ENCODE measurements at regions not wholly inside any gene's neighbourhood (a gene's known extent, or its start where the extent isn't known, plus 50 kb on each side); places are given as distances from the start of the nearest gene placed in this dataset.
"Not testable (repeated sequence)": the region's sequence is repeated elsewhere in the genome, so short reads cannot be mapped to it uniquely, and the experiment has no call there.

GRCh38 chr11:82194521-82194920 lies 539.1 kb downstream of the FAM181B start:
- no peak for DNase-seq

GRCh38 chr11:82191695-82192094 lies 542.0 kb downstream of the FAM181B start:
- no peak for DNase-seq

GRCh38 chr11:82185925-82186324 lies 547.7 kb downstream of the FAM181B start:
- DNase-seq: no peak

GRCh38 chr11:82184966-82185365 lies 548.7 kb downstream of the FAM181B start:
- no peak for DNase-seq

- DNase-seq: no peak
These were observed 550.3 kb downstream of the FAM181B start for GRCh38 chr11:82183346-82183745.

GRCh38 chr11:82182697-82183096 lies 551.0 kb downstream of the FAM181B start:
- DNase-seq: not testable (repeated sequence)

- DNase-seq: not testable (repeated sequence)
These were observed 551.9 kb downstream of the FAM181B start for GRCh38 chr11:82181796-82182195.

GRCh38 chr11:82176945-82177344 lies 556.7 kb downstream of the FAM181B start:
- DNase-seq: no peak

GRCh38 chr11:82176365-82176764 lies 557.3 kb downstream of the FAM181B start:
- DNase-seq: no peak

- DNase-seq: no peak
These were observed 559.1 kb downstream of the FAM181B start for GRCh38 chr11:82174610-82175009.

- DNase-seq: no peak
These were observed 586.9 kb downstream of the FAM181B start for GRCh38 chr11:82146789-82147188.

GRCh38 chr11:82118946-82119345 lies 614.7 kb downstream of the FAM181B start:
- no peak for DNase-seq

- no peak for DNase-seq
These were observed 616.3 kb downstream of the FAM181B start for GRCh38 chr11:82117362-82117761.

GRCh38 chr11:82105331-82105998 lies 628.2 kb downstream of the FAM181B start:
- DNase-seq: no peak

GRCh38 chr11:82092904-82093303 lies 640.8 kb downstream of the FAM181B start:
- no peak for DNase-seq

GRCh38 chr11:82089426-82089825 lies 644.2 kb downstream of the FAM181B start:
- DNase-seq: no peak

GRCh38 chr11:82085493-82085892 lies 648.2 kb downstream of the FAM181B start:
- DNase-seq: no peak

- DNase-seq: no peak
These were observed 650.7 kb downstream of the FAM181B start for GRCh38 chr11:82082976-82083375.

GRCh38 chr11:82080160-82080559 lies 653.5 kb downstream of the FAM181B start:
- no peak for DNase-seq

GRCh38 chr11:82076126-82076525 lies 657.5 kb downstream of the FAM181B start:
- DNase-seq: no peak

GRCh38 chr11:82059505-82059904 lies 674.2 kb downstream of the FAM181B start:
- DNase-seq: no peak

- no peak for DNase-seq
These were observed 677.2 kb downstream of the FAM181B start for GRCh38 chr11:82056450-82056849.

- no peak for DNase-seq
These were observed 684.5 kb downstream of the FAM181B start for GRCh38 chr11:82049199-82049598.

- no peak for DNase-seq
These were observed 686.5 kb downstream of the FAM181B start for GRCh38 chr11:82047200-82047599.

- DNase-seq: no peak
These were observed 686.9 kb downstream of the FAM181B start for GRCh38 chr11:82046778-82047177.
